ENCODE measurements at regions not wholly inside any gene's neighbourhood (a gene's known extent, or its start where the extent isn't known, plus 50 kb on each side); places are given as distances from the start of the nearest gene placed in this dataset.

DNA sequence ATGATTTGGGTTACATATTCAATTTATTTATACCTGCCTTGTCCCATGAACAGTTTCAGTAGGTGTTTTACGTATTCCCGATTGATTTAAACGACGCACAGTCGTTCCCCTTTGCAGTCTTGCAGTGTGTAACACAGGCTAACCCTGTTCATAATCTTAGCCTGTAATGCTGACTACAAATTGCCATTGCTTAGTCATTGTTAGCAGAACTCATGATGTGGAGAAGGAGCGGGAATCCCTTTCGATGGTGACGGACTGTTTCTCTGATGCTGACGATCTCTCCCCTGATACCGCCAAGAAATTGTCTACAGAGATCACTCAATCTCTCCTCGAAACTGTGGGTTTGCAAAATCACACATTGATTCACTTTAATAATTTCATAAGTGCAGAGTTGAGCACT, 93.2 kb downstream of the MRPL36 start:
- TF ChIP-seq, protein P1, sequence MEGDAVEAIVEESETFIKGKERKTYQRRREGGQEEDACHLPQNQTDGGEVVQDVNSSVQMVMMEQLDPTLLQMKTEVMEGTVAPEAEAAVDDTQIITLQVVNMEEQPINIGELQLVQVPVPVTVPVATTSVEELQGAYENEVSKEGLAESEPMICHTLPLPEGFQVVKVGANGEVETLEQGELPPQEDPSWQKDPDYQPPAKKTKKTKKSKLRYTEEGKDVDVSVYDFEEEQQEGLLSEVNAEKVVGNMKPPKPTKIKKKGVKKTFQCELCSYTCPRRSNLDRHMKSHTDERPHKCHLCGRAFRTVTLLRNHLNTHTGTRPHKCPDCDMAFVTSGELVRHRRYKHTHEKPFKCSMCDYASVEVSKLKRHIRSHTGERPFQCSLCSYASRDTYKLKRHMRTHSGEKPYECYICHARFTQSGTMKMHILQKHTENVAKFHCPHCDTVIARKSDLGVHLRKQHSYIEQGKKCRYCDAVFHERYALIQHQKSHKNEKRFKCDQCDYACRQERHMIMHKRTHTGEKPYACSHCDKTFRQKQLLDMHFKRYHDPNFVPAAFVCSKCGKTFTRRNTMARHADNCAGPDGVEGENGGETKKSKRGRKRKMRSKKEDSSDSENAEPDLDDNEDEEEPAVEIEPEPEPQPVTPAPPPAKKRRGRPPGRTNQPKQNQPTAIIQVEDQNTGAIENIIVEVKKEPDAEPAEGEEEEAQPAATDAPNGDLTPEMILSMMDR (IDR thresholded peaks at IDR 0.05; ENCODE audit: control insufficient read depth, extremely low read depth, insufficient read depth): no peak
- DNase-seq (ENCODE audit: low read depth): no peak
- no peak overlapping the region for H3K4me3 ChIP-seq (ENCODE audit: low read depth, low read length)

DNA sequence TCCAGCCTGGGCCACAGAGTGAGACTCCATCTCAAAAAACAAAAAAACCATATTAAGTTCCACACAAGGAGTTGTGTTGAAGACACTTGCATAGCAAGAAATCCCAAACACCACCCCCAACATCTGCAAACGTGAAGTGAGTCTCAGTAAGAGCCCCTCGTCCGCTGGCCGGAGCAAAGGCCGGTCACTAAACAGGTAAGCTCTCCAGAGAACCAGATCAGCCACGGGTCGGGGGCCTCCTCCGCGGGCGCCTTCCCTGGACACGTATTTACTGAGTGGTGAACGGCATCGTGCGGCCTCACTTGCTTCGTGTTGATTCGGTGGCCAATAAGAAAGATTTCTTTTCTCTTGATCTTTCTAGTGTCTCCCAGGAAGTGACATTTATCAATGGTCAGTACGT, 93.6 kb downstream of the MRPL36 start:
- no peak for DNase-seq (ENCODE audit: low read depth)
- TF ChIP-seq, protein P1 (IDR thresholded peaks at IDR 0.05; ENCODE audit: control insufficient read depth, extremely low read depth, insufficient read depth): no peak
- H3K4me3 ChIP-seq (ENCODE audit: low read depth, low read length): no peak overlapping the region

DNA sequence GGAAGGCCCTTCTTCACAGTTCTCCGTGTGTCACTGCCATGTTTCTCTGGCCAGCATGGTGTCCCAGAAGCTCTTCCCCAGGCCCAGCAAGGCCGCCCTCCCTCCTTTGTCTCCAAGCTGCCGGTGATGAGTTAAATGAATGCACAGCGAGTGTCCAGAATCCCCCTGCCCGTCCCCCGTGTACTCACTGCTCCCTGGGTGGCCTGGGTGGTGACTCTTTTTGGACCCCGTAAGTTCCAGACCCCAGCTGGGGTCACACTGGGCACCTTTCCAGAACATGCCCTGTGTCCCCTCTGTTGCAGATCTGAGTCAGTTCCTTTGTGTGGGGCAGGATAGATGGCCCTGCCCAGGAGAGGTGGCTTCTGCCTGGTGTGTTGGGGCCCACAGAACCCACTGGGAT, 95.0 kb downstream of the MRPL36 start:
- no peak overlapping the region for H3K4me3 ChIP-seq (ENCODE audit: low read depth, low read length)
- TF ChIP-seq, protein P1 (IDR thresholded peaks at IDR 0.05; ENCODE audit: control insufficient read depth, extremely low read depth, insufficient read depth): no peak
- DNase-seq (ENCODE audit: low read depth): no peak

DNA sequence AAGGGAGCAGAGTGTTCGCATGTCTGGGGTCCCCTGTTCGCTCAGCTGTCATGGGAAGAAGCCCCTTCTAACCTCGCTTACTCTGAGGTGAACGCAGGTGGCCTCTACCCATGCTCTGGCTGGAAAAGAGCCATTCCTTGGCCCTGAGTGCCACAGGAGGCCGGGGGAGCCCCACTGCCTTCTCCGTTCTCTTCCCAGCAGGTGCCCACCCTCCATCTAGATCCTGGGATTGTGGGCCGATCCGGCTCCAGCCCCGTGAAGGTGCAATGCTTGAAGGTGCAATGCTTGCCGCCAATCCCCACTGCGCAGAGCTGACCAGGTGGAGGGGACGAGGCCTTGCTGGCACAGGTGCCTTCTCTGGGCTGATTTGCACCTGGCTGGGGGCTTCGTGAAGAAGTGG, 95.4 kb downstream of the MRPL36 start:
- TF ChIP-seq, protein P1 (IDR thresholded peaks at IDR 0.05; ENCODE audit: control insufficient read depth, extremely low read depth, insufficient read depth): no peak
- H3K4me3 ChIP-seq (ENCODE audit: low read depth, low read length): no peak overlapping the region
- no peak for DNase-seq (ENCODE audit: low read depth)

DNA sequence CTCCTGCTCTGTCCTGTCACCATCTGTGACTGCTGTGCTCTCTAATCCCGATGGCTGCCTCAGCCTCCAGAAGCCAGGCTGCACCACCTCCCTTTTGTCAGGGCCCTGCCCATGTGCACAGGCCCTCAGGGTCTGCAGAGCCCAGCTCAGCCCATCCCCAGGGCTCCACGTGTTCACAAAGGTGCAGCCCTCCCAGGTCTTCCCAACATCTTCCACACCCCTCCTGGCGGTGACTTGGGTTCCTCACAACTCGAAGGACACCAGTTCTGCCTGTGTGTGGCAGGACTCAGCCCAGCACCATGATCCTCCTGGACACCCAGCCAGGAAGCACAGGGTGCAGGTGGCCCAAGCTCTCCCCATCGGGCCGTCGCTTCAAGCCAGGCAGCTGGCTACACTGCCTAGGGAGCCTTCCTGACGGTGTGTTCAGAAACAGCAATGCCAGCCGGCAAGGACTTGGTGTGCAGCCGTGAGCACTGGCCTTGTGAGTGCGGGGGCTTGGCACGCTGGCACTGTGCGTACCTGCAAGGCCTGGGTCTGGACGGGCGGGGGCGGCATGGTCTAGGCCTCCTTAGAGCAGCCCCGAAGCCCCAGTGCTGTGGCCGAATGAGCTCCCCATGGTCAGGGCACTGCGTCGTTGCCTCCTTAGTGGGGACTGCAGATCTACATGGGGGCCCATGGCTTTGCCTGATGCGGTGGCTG, 96.1 kb downstream of the MRPL36 start:
- DNase-seq (ENCODE audit: low read depth): no peak
- TF ChIP-seq, protein P1 (IDR thresholded peaks at IDR 0.05; ENCODE audit: control insufficient read depth, extremely low read depth, insufficient read depth): no peak

DNA sequence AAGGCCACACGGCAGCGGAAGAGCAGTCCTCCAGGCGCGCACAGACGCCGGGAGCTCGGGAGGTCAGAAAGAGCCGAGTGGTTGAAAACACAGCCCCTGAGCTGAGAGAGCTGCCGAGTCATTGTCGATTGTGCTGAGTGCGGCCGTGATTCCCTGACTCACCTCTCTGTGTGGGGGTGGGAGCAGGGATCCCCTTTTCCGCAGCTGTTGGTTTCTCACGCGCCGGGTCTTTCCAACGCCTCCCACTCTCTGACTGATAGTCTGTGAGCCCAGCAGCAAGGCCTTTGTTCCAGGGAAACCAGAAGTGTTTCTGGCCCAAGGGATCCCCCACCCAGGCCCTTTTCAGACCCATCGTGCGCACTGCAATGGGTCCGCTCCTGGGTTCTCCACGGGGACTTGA, 97.3 kb downstream of the MRPL36 start:
- no peak for DNase-seq (ENCODE audit: low read depth)
- H3K4me3 ChIP-seq (ENCODE audit: low read depth, low read length): no peak overlapping the region
- TF ChIP-seq, protein P1 (IDR thresholded peaks at IDR 0.05; ENCODE audit: control insufficient read depth, extremely low read depth, insufficient read depth): no peak

More for the DNA sequence above, 96.1 kb downstream of the MRPL36 start:
- H3K4me3 ChIP-seq (ENCODE audit: low read depth, low read length): no peak overlapping the region

DNA sequence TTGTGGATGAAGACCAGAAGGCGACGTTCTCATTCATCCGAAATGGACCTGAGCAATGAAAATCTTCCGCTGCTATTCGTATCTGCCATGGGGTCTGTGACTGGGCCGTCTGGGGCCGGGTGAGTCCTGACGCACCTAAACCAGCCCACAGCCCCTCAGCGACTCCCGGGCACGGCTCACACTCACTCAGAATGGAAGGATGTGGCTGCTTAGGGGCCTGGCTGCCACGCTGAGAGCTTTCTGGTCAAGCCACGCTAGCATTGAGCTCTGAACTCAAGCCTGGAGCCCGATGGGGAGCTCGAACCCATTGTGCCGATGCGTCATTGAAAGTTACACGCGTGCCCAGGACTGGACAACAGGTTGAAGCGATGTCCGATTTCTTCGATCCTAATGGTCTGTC, 97.8 kb downstream of the MRPL36 start:
- no peak for DNase-seq (ENCODE audit: low read depth)
- H3K4me3 ChIP-seq (ENCODE audit: low read depth, low read length): no peak overlapping the region
- TF ChIP-seq, protein P1 (IDR thresholded peaks at IDR 0.05; ENCODE audit: control insufficient read depth, extremely low read depth, insufficient read depth): no peak

Data from LNCaP clone FGC (cell line).